Stimulated activated CD4-positive, alpha-beta T cell treated with anti-CD3 and anti-CD28 coated beads, TNF-alpha, amount 100 ng/mL, for 1 hour (primary cell): ENCODE measurements at regions not wholly inside any gene's neighbourhood (a gene's known extent, or its start where the extent isn't known, plus 50 kb on each side); places are given as distances from the start of the nearest gene placed in this dataset.

ENCODE experiments used
- DNase-seq, 3 donors: peaks; one replicate each; pipeline ENCODE4 v3.0.0-alpha.2; 2020; ENCODE audit warnings: low read depth in 3 of 3, low spot score in 1 of 3

GRCh38 chr6:6781172-6781872 is 192.8 kb downstream of the LY86 start:
- no peak for DNase-seq

GRCh38 chr6:6781873-6782227 is 193.3 kb downstream of the LY86 start:
- no peak for DNase-seq

DNA sequence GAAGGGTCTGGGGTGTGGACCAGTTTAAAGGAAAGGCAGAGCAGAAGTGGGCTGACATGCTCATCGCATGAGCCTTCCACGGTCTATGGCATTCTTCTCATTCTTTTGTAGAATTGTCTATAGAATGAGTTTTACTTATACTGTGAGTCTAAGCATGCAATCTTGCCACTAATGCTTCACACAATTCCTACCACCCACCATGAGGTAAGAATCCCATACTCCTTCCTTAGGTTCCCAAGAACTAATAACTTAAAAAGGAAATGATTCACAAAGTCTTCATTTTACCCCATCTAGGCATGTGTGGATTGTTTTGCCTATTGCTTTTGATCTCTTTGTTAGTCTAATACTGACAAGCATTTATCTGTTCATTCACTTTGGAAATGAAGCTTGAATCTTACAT is 195.2 kb downstream of the LY86 start:
- no peak for DNase-seq

GRCh38 chr6:6784514-6785162 is 196.1 kb downstream of the LY86 start:
- DNase-seq: no peak

DNA sequence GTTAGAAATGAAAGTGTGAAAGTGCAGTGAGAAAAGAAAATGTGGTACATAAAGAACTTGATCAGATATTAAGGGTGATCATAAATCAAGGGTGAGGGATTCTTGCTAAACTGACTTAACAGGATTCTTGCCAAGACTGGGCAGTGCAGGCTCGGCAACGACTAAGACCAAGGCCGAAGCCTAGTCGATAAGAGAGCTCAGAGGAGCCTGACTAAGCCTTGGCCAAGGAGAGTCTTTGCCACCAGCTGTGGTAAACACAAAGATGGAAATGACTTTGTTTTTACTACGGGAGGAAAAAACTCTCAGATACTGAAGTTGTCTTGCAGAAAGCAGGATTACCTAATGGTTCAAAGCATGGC is 196.6 kb downstream of the LY86 start:
- no peak for DNase-seq

DNA sequence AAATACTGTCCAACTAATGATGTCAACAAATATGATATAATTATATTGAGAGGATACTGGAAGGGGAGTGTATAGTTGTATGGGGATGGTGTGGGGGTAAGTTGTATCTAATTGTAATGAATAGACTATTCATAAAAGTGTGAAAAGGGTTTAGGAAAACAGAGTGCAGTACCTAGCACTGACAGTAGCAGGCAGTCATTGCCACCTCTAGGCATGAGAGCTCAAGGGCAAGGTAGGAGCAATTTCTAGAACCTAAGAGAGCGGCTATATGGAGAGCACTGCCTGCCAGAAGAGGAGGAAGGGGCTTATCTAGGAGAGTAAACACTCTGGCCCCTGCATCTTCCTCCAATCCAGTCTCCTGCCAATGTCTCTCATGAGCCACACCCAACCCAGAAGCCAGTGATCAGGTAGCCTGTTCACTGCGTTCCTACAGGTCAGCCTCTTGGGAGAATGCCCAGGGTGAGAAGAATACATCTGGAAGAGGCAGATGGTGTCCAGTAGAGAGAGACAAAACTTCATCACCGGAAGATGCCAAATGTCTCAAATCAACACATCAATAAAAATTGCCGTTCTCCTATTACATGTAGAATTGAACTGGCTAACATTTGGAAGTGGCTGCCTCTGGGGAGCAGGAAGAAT is 200.0 kb downstream of the LY86 start:
- DNase-seq: no peak

GRCh38 chr6:6790393-6790792 is 201.9 kb downstream of the LY86 start:
- no peak for DNase-seq

DNA sequence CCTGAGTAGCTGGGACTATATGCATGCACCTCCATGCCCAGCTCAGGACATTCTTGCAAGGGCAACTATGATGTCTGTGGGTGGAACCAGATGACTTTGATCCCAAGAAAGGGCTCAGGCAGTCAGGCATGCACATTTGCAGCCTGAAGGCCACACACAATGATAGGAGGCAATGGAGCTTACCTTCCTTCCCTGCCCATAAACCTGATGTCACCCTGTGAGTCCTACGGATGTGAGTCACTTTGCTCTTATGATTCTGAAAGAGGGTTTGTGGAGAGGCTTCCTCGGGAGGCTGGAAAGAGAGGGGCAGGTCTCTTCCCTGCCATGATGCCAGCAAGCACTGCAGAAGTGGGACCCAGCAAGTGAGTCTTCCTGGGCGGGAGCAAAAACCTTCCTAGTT is 202.4 kb downstream of the LY86 start:
- no peak for DNase-seq

DNA sequence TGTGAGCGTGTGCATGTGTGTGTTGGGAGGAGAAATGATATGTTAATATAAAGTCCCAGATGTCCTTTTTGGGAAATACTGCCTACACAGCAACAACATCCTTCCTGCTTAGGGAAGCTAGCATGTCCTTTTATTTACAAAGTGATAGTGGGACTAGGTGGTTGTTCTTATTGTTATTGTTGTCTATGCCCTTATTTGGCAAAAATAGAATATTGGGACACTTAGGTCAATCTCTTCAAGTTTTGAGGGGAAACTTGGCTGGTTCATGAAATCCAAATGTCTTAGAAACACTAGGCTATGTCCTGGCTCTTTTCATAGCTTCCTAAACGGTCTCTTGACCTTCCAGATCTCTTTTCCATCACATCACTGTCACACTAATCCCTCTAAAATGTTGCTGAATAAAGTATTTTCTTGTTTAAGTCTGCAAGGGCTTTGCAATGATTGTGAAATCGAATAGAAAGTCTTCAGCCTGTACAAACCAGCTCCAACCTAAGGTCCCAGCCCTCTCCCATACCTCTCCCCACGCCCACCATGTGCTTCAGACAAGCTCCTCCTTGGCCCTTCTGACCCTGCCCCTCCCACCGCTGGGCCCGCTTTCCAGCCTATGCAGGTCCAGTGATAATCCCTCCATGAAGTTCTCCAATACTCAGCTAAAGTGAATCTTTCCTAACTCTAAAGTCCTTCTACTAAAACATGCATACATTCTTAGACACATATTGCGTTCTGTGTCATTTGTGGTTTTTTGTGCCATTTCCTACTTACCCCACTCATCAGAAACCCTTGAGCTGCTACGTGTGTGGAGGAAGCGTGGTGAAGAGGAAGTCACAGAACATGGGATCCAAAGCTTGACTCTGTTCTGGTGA is 205.1 kb downstream of the LY86 start:
- DNase-seq: no peak

- no peak for DNase-seq
Observed at GRCh38 chr6:6795393-6795792, 206.9 kb downstream of the LY86 start.

DNA sequence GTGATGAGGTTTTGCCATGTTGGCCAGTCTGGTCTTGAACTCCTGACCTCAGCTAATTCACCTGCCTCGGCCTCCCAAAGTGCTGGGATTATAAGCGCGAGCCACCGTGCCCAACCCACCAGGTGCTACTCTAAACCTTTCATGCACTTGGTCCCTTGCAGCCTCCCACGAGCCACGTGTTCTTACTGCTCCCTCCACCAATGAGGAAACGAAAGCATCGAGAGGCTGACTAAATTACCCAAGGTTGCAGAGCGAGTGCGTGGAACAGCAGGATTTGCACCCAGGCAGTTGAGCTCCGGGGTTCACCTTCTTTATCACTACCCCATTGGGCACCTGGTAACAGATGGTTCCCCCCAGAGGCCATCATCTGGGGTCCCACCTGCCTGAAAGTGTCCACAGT is 208.3 kb downstream of the LY86 start:
- no peak for DNase-seq

DNA sequence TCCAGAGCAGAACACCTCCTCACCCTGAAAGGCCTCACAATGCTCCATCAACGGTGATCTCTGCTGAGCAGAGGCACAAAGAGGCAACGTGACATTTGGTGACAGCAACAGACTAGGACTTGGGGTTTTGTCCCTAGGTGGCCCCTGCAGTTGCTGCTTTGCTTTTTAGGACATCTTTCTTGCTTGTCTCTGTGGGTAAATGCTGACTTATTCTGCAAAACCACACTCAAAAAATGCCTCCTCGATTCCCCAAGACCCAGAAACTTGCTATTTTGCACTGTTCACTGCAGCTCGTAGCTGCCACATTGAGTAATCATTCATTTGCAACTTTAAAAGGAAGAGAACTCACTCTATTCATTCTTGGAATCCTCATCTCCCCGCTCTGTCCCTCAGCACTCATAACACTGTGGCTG is 209.9 kb downstream of the LY86 start:
- no peak for DNase-seq

DNA sequence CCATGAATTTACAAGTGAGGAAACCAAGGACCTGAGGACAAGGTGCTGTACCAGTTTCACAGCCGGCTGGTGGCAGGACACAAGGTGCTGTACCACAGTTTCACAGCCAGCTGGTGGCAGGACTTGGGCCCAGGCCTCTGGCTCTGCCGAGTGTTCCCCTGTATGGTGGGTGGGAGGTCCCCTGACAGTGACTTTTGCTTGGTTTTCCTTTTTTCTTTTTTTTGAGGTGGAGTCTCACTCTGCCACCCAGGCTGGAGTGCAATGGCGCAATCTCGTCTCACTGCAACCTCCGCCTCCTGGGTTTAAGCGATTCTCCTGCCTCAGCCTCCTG is 212.4 kb downstream of the LY86 start:
- DNase-seq: no peak

GRCh38 chr6:6801635-6802218 is 213.2 kb downstream of the LY86 start:
- no peak for DNase-seq

- no peak for DNase-seq
Observed at GRCh38 chr6:6803180-6803977, 214.9 kb downstream of the LY86 start.

DNA sequence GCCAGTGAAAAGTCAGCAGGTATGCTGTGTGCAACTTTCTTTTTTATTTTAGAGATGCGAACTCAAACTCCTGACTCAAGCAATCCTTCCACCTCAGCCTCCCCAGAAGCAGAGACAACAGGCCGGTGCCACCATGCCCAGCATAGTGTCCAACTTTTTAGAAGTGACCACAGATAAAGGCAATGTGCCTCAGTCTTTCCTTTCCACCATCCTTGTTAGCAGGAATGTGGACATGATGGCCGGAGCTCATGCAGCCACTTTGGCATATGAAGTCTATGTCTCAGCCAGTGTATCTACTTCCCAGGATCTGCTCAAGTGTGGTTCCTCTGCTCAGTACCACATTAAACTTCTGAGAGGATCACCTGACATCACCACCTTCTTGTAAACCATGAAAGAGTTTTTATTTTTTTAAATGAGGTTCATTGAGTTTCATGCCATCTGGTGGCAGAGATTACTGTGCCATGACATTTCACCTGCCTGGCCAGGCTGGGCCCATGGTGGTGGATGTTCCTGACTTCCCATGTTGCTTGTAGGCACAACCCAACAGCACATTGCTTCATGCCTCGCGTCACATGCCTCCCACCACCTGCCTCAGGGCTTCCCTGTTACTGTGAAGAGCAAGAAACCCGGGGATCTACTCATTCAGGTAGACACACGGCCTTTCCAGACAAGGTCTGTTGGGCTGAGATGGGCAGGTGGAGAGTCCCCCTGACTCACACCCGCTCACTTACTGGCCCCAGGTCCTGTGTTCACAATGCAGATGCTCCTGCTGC is 216.5 kb downstream of the LY86 start:
- DNase-seq: no peak

GRCh38 chr6:6806844-6807518 is 218.5 kb downstream of the LY86 start:
- no peak for DNase-seq

- no peak for DNase-seq
Observed at GRCh38 chr6:6808343-6808742, 219.8 kb downstream of the LY86 start.

- no peak for DNase-seq
Observed at GRCh38 chr6:6808915-6809314, 220.4 kb downstream of the LY86 start.
